ENCODE measurements at regions not wholly inside any gene's neighbourhood (a gene's known extent, or its start where the extent isn't known, plus 50 kb on each side); places are given as distances from the start of the nearest gene placed in this dataset.
A peak's percentile ranks its signal among the peaks of the same experiment; 100 is the strongest.
"Not testable (repeated sequence)": the region's sequence is repeated elsewhere in the genome, so short reads cannot be mapped to it uniquely, and the experiment has no call there.

- peak overlapping the region; percentile 36 for H2AFZ ChIP-seq (replicated peaks)
- H3K4me3 ChIP-seq, result no peak overlapping the region
- H3K4me3 Mint-ChIP-seq, result no peak overlapping the region
- H3K36me3 Mint-ChIP-seq, result peaks cover 3% of the 10 kb centered on the region
- no peak for DNase-seq (ENCODE audit: low spot score)
- no peak overlapping the region for H3K27ac ChIP-seq
- H3K9ac ChIP-seq, result no peak overlapping the region
- H3K4me1 ChIP-seq, result peaks cover 13% of the 10 kb centered on the region
- H3K9me3 ChIP-seq (ENCODE audit: low read depth), result no peaks in the 10 kb centered on the region
- H3K4me2 ChIP-seq, result no peak overlapping the region
- no peaks in the 10 kb centered on the region for H3K79me2 ChIP-seq (ENCODE audit: low read depth)
- peaks cover 33% of the 10 kb centered on the region for H3K9me3 Mint-ChIP-seq
- no peaks in the 10 kb centered on the region for H3F3A ChIP-seq (ENCODE audit: low read depth)
- no peaks in the 10 kb centered on the region for H3K27me3 ChIP-seq
- H3K27ac Mint-ChIP-seq, result peak overlapping the region; percentile 68
- H3K36me3 ChIP-seq, result no peaks in the 10 kb centered on the region
- no peaks in the 10 kb centered on the region for H4K20me1 ChIP-seq (ENCODE audit: low read depth)
- H3K27me3 Mint-ChIP-seq (ENCODE audit: insufficient read depth, low read depth), result peaks cover 5% of the 10 kb centered on the region
- peaks cover 25% of the 10 kb centered on the region for H3K4me1 Mint-ChIP-seq
- TF ChIP-seq EZH2phosphoT487 (IDR thresholded peaks at IDR 0.05) (no peak), EZH2 (IDR thresholded peaks at IDR 0.05) (no peak)
- TF ChIP-seq, protein P1, sequence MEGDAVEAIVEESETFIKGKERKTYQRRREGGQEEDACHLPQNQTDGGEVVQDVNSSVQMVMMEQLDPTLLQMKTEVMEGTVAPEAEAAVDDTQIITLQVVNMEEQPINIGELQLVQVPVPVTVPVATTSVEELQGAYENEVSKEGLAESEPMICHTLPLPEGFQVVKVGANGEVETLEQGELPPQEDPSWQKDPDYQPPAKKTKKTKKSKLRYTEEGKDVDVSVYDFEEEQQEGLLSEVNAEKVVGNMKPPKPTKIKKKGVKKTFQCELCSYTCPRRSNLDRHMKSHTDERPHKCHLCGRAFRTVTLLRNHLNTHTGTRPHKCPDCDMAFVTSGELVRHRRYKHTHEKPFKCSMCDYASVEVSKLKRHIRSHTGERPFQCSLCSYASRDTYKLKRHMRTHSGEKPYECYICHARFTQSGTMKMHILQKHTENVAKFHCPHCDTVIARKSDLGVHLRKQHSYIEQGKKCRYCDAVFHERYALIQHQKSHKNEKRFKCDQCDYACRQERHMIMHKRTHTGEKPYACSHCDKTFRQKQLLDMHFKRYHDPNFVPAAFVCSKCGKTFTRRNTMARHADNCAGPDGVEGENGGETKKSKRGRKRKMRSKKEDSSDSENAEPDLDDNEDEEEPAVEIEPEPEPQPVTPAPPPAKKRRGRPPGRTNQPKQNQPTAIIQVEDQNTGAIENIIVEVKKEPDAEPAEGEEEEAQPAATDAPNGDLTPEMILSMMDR (IDR thresholded peaks at IDR 0.05), result no peak
Observed at GRCh38 chr6:130708338-130708737, 118.9 kb upstream of the SMLR1 start.

GRCh38 chr6:130711641-130712040, 115.6 kb upstream of the SMLR1 start:
- not testable (repeated sequence) for H4K20me1 ChIP-seq (ENCODE audit: low read depth); H3K9me3 Mint-ChIP-seq; H3K36me3 Mint-ChIP-seq; DNase-seq (ENCODE audit: low spot score); H3K27ac ChIP-seq; H3K4me2 ChIP-seq; H3K27me3 ChIP-seq; H3K27me3 Mint-ChIP-seq (ENCODE audit: insufficient read depth, low read depth); H3K79me2 ChIP-seq (ENCODE audit: low read depth); H3F3A ChIP-seq (ENCODE audit: low read depth); H3K9me3 ChIP-seq (ENCODE audit: low read depth); H3K4me3 Mint-ChIP-seq; H2AFZ ChIP-seq (replicated peaks); H3K4me3 ChIP-seq; H3K36me3 ChIP-seq; H3K9ac ChIP-seq
- peaks cover 58% of the 10 kb centered on the region for H3K4me1 Mint-ChIP-seq
- H3K27ac Mint-ChIP-seq, result peak overlapping the region; percentile 18
- peaks cover 34% of the 10 kb centered on the region for H3K4me1 ChIP-seq

DNA sequence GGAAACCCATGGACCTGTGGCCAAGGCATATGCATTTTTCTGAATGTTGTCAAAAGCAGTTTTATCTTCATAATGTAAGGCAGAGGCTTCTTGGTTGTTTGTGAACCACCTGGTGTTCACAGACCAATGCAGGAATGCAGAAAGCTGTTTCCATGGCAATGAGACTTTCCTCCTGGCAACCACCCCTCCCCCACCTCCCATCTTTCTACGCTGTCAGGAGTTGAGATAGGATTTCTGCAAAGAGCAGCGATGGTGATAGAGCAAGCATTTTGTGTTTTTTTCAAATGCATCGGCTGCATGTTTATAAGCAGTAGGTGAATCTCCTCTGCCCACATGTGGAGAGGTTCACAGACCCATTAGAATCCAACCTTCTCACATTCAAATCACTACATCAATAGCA, 114.1 kb upstream of the SMLR1 start:
- Mint-ChIP-seq H3K27me3 (ENCODE audit: insufficient read depth, low read depth) (peaks cover 2% of the 10 kb centered on the region), H3K4me1 (peaks cover 62% of the 10 kb centered on the region), H3K27ac (peak overlapping the region; percentile 85), H3K9me3 (peaks cover 1% of the 10 kb centered on the region), H3K4me3 (peak overlapping the region; percentile 28), H3K36me3 (no peaks in the 10 kb centered on the region)
- Histone ChIP-seq H3K4me1 (peaks cover 38% of the 10 kb centered on the region), H3K4me2 (peak overlapping the region; percentile 63), H3F3A (ENCODE audit: low read depth) (no peaks in the 10 kb centered on the region), H3K36me3 (no peaks in the 10 kb centered on the region), H3K9me3 (ENCODE audit: low read depth) (no peaks in the 10 kb centered on the region), H3K27me3 (no peaks in the 10 kb centered on the region), H4K20me1 (ENCODE audit: low read depth) (no peaks in the 10 kb centered on the region), H3K4me3 (peak overlapping the region; percentile 32), H3K79me2 (ENCODE audit: low read depth) (no peaks in the 10 kb centered on the region), H3K9ac (no peak overlapping the region), H2AFZ (replicated peaks) (peak overlapping the region; percentile 46), H3K27ac (no peak overlapping the region)
- TF ChIP-seq, protein P1 (IDR thresholded peaks at IDR 0.05), result no peak
- TF ChIP-seq EZH2phosphoT487 (IDR thresholded peaks at IDR 0.05) (no peak), EZH2 (IDR thresholded peaks at IDR 0.05) (no peak)
- peak; percentile 85 for DNase-seq (ENCODE audit: low spot score)

DNA sequence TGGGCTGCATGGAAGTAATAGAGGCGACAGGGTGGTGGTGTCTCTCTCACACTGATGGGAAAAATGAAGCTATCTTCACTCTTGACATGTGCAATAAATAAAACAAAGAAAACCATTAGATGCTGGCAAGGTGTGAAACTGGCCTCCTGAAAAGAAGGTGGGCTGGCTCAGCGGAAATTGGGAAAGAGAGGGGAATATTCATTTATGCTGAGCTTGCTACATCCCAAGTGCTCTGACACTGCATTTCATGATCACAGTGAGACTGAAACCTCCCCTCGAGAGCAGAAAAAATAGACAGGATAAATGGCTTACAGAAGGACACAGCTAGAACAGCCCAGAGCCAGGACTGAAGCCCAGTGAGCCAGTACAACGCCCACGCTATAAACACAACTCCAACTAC, 112.1 kb upstream of the SMLR1 start:
- TF ChIP-seq EZH2 (IDR thresholded peaks at IDR 0.05), result no peak
- TF ChIP-seq, protein P1 (IDR thresholded peaks at IDR 0.05), result no peak
- no peak for TF ChIP-seq EZH2phosphoT487 (IDR thresholded peaks at IDR 0.05)
- no peak overlapping the region for H2AFZ ChIP-seq (replicated peaks)

More for the DNA sequence above, 112.1 kb upstream of the SMLR1 start:
- H3K36me3 ChIP-seq, result no peaks in the 10 kb centered on the region
- no peaks in the 10 kb centered on the region for H3K27me3 ChIP-seq
- no peaks in the 10 kb centered on the region for H3F3A ChIP-seq (ENCODE audit: low read depth)
- Mint-ChIP-seq H3K36me3 (no peaks in the 10 kb centered on the region), H3K4me1 (peaks cover 55% of the 10 kb centered on the region), H3K27ac (peak overlapping the region; percentile 54), H3K27me3 (ENCODE audit: insufficient read depth, low read depth) (peaks cover 4% of the 10 kb centered on the region), H3K9me3 (peaks cover 12% of the 10 kb centered on the region), H3K4me3 (peak overlapping the region; percentile 21)
- DNase-seq (ENCODE audit: low spot score), result no peak
- no peak overlapping the region for H3K4me2 ChIP-seq
- no peaks in the 10 kb centered on the region for H3K9me3 ChIP-seq (ENCODE audit: low read depth)
- no peak overlapping the region for H3K27ac ChIP-seq
- no peaks in the 10 kb centered on the region for H4K20me1 ChIP-seq (ENCODE audit: low read depth)
- H3K4me1 ChIP-seq, result peaks cover 38% of the 10 kb centered on the region
- no peaks in the 10 kb centered on the region for H3K79me2 ChIP-seq (ENCODE audit: low read depth)
- no peak overlapping the region for H3K9ac ChIP-seq
- H3K4me3 ChIP-seq, result no peak overlapping the region
